A172 (cell line): ENCODE measurements at regions not wholly inside any gene's neighbourhood (a gene's known extent, or its start where the extent isn't known, plus 50 kb on each side); places are given as distances from the start of the nearest gene placed in this dataset.
"Not testable (repeated sequence)": the region's sequence is repeated elsewhere in the genome, so short reads cannot be mapped to it uniquely, and the experiment has no call there.

ENCODE experiments used
- DNase-seq: peaks from one replicate; pipeline ENCODE4 v3.0.0-alpha.2; 2015; ENCODE audit warnings: low spot score

DNA sequence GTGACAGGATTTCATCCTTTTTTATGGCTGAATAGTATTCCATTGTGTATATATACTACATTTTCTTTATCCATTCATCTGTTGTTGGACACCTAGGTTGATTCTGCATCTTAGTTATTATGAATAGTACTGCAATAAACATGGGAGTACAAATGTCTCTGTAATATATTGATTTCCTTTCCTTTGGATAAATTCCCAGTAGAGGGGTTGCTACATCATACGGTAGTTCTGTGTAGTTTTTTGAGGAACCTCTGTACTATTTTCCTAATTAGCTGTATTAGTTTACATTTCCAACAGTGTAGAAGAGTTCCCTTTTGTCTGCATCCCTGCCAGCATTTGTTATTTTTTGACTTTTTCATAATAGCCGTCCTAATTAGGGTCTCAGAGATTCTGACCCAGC is 201.3 kb downstream of the GIPC2 start:
- no peak for DNase-seq

- DNase-seq = no peak
Observed at GRCh38 chr1:78250201-78250600, 204.4 kb downstream of the GIPC2 start.

- peak; percentile 45 for DNase-seq
Observed at GRCh38 chr1:78254517-78254916, 208.8 kb downstream of the GIPC2 start.

- no peak for DNase-seq
Observed at GRCh38 chr1:78255383-78255782, 209.6 kb downstream of the GIPC2 start.

DNA sequence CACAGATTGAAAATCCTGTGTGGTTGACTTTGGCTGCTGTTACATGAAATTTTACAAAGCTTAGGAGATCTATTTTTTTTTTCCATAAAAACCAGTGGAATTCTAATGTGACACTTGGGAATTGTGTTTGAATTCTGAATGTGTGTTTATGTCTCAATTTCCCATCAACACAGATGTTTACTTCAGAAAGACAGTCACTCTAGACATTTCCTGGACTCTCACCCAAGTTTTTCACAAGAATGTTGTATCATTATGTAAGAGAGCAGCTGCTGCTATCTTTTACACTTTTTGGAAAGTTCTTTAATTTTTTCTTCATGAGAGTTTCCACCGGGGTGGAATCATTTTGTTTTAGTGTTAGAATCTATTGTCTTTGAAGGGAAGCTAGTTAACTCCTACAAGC is 210.1 kb downstream of the GIPC2 start:
- no peak for DNase-seq

DNA sequence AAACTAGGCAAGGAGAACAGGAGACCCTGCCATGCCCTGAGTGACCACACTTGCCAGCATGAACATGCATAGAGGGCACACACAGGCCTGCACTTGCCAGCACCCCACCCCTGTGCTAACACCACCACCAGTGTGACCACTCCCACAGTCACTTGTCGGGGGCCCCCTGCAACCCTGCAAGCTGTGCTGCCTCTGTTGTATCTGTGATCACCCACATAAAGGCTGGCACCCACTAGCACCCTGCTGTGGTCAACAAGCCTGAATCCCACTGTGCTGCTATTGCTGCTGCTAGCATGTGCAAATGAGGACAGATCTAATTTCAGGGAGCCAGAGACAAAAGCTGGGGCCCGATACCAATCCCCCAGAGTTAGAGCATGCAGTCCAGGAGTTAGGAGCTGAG is 217.7 kb downstream of the GIPC2 start:
- no peak for DNase-seq

DNA sequence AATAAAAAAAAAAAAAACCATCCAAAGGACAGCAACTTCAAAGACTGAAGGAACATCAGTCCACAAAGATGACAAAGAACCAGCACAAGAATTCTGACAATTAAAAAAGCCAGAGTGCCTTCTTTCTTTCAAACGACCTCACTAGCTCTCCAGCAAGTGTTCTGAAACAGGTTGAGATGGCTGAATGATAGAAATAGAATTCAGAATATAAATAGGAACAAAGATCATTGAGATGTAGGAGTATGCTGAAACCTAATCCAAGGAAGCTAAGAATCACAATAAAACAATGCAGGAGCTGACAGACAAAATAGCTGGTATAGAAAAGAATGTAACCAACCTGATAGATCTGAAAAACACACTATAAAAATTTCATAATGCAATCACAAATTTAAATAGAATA is 218.2 kb downstream of the GIPC2 start:
- DNase-seq = no peak

DNA sequence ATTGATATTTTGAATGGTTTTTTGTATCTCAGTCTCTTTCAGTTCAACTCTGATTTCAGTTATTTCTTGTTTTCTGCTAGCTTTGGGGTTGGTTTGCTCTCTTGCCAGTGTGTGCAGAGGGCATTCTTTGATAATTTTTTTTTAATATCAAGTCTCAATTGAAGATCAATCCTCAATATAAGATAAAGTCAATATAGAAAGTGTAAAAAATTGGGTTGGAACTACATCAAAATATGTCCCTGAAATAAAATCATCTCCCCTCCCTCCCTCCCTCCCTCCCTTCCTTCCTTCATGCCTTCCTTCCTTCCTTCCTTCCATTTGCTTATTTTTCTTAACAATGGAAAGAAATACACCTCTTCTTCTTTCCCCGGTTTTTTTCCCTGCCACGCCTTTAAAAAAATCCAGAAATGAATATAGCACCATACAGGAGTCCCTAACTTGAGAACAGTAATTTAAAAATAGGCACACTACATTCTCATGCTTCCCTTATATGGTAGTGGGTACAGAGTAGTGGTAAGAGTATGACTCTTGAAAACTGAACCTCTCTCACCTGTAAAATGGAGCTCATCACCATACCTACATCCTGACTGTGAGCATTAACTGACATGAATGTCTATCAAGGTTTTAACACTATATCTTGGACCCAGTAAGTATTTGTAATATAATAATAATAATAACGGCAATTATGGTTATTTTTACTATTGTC is 221.9 kb downstream of the GIPC2 start:
- DNase-seq = no peak

GRCh38 chr1:78269591-78269990 is 221.2 kb upstream of the PTGFR start:
- no peak for DNase-seq

DNA sequence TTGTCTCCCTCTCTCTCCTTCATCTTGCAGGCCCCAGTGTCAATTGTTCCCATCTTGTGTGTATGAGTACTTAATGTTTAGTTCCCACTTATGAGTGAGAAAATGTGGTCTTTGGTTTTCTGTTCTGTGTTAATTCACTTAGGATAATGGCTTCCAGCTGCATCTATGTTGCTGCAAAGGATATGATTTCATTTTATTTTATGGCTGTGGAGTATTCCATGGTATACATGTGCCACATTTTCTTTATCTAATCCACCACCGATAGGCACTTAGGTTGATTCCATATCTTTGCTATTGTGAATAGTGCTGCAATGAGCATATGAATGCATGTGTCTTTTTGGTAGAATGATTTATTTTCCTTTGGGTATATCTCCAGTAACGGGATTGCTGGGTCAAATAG is 219.4 kb upstream of the PTGFR start:
- not testable (repeated sequence) for DNase-seq

DNA sequence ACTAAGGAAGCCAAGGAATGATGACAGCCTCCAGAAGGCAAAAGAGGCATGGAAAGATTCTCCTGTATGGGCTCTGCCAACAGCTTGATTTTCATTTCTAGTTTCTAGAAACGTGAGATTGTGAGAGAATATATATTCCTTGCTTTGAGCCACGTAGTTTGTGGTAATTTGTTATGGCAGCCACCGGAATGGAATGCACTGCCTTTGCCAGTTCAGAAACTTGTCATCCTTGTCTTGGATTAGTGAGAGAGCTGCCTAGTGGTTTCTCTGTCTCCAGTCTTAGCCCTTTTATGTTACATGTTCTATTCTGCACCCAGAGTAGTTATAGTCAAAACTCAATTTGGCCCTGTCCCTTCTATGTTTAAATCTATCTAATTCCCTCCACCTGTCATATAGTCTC is 216.0 kb upstream of the PTGFR start:
- peak; percentile 40 for DNase-seq

DNA sequence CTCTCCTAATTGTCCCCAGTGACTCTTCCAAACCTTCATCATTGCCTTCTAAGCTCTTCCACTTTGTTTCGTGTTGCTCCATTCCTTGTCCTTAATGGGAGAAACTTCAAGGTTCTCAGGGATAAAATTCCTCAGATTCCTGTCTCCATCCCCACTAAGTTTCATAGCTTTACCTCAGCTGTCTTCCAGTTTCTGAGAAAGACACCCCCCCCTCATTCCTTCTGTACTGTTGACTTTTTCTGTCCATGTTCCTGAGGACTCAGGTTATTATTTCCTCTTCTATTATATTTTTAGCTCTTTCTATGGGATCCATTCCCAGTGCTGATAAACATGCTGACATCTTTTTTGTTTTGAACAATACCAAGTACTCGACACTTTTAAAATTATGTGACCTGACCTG is 215.3 kb upstream of the PTGFR start:
- no peak for DNase-seq

GRCh38 chr1:78275906-78276685 is 214.7 kb upstream of the PTGFR start:
- DNase-seq = no peak

- DNase-seq = peak; percentile 71
Observed at GRCh38 chr1:78277253-78277652, 213.5 kb upstream of the PTGFR start.

GRCh38 chr1:78279051-78279450 is 211.7 kb upstream of the PTGFR start:
- DNase-seq = peak; percentile 33

GRCh38 chr1:78280626-78281025 is 210.1 kb upstream of the PTGFR start:
- no peak for DNase-seq

GRCh38 chr1:78281580-78281979 is 209.2 kb upstream of the PTGFR start:
- DNase-seq = no peak

- DNase-seq = no peak
Observed at GRCh38 chr1:78283691-78284090, 207.1 kb upstream of the PTGFR start.

DNA sequence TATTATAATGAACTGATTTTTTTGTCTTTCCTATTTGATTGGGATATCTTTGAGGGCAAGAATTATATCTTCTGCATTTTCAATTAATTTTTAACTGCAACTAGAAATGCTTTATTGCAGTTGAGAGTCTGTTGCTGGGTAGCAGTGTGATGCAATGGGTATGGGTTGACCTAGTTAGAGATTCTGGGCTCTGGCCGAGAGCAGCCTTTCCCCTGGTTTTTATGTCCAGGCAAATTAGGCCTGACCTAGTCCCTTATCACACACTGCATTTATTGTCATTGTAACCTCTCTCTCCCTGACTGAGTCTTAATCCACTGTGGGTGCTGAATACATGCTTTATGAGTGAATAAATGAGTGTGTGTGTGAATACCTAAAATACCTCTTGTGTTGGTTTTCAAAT is 206.4 kb upstream of the PTGFR start:
- DNase-seq = no peak

GRCh38 chr1:78286686-78287085 is 204.1 kb upstream of the PTGFR start:
- peak; percentile 14 for DNase-seq

DNA sequence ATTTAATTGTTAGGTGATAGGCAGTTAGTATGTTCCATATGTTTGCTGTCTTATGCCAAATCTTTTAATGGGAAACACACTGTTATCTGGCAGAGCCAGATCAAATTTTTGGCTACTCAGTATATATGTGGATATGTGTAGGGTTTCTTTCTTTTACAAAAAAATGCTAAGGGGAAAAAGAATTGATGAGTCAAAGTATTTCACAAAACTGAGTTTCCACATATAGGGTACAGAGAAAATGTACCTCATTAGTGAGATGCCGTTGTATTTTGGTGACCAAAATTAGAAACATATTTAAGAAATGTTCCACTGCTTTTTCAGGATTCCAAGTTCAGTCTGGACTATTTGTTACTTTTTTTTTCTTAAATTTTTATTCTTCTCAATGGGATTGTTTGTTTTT is 201.2 kb upstream of the PTGFR start:
- DNase-seq = no peak

DNA sequence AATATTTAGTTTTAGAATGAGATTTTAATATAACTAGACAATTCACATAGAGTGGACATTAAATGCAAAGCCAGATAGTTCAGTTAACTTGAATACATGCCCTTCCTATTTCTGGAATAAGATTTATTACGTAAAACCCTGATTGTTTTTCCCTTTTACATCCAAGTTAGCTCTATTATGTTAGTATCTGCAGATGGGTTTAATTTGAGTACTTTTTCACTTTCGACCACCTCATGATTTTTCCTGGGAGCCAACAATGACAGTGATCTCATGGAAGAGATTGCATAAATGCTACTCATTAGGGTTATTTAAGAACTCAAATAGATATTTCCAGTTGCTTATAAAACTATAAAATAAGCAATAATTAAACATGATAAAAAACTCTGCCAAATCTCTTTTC is 199.4 kb upstream of the PTGFR start:
- DNase-seq = no peak

GRCh38 chr1:78291872-78292271 is 198.9 kb upstream of the PTGFR start:
- DNase-seq = no peak

GRCh38 chr1:78292361-78292760 is 198.4 kb upstream of the PTGFR start:
- DNase-seq = no peak
